ENCODE measurements at regions not wholly inside any gene's neighbourhood (a gene's known extent, or its start where the extent isn't known, plus 50 kb on each side); places are given as distances from the start of the nearest gene placed in this dataset.
A peak's percentile ranks its signal among the peaks of the same experiment; 100 is the strongest.

DNA sequence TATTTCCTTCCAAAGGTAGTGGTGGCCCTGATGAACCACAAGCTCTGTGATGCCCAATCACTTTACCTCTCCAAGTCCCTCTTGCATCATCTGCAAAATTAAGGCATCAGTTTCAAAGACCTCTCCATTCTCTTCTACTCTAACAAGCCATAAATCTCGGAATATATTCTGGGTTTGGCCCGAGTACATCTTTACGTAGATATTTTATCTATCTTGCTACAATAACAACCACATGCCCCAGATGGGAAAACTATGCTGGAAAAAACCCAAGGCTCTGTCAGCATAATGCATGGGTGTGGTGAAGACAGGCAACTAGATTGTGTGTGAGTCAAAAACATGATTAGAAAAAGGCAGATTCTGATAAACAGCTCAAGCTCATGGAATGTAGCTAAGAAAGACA lies 228.2 kb upstream of the BLID start:
- no peak overlapping the region for H3K9ac ChIP-seq (ENCODE audit: control insufficient read depth, extremely low read depth, insufficient read depth, low read length)
- no peaks in the 10 kb centered on the region for H3K9me1 ChIP-seq (ENCODE audit: control insufficient read depth, extremely low read depth, insufficient read depth, low read length)
- no peaks in the 10 kb centered on the region for H3K27me3 ChIP-seq (ENCODE audit: control insufficient read depth, extremely low read depth, insufficient read depth, low read length)
- no peak overlapping the region for H3K4me3 ChIP-seq (ENCODE audit: control insufficient read depth in 2 of 3, extremely low read depth in 1 of 3, insufficient read depth in 2 of 3, low read depth in 1 of 3, low read length in 3 of 3)
- DNase-seq (ENCODE audit: low read depth, low spot score) (peak; percentile 4), FAIRE-seq (peak; percentile 73)
- no peaks in the 10 kb centered on the region for H3K9me3 ChIP-seq (ENCODE audit: control insufficient read depth, low read depth, low read length)
- H3K79me2 ChIP-seq (ENCODE audit: control insufficient read depth, insufficient read depth, low read length), result no peaks in the 10 kb centered on the region
- TF ChIP-seq EZH2 (IDR thresholded peaks at IDR 0.05; ENCODE audit: low read length), result no peak
- TF ChIP-seq, protein P1, sequence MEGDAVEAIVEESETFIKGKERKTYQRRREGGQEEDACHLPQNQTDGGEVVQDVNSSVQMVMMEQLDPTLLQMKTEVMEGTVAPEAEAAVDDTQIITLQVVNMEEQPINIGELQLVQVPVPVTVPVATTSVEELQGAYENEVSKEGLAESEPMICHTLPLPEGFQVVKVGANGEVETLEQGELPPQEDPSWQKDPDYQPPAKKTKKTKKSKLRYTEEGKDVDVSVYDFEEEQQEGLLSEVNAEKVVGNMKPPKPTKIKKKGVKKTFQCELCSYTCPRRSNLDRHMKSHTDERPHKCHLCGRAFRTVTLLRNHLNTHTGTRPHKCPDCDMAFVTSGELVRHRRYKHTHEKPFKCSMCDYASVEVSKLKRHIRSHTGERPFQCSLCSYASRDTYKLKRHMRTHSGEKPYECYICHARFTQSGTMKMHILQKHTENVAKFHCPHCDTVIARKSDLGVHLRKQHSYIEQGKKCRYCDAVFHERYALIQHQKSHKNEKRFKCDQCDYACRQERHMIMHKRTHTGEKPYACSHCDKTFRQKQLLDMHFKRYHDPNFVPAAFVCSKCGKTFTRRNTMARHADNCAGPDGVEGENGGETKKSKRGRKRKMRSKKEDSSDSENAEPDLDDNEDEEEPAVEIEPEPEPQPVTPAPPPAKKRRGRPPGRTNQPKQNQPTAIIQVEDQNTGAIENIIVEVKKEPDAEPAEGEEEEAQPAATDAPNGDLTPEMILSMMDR (optimal IDR thresholded peaks at IDR 0.05 in 1 of 3, IDR thresholded peaks at IDR 0.05 in 1 of 3, conservative IDR thresholded peaks at IDR 0.05 in 1 of 3; ENCODE audit: extremely low read depth in 1 of 3, insufficient read depth in 2 of 3, low read length in 3 of 3), result no peak
- no peak overlapping the region for H2AFZ ChIP-seq (ENCODE audit: control insufficient read depth, low read length)
- no peak overlapping the region for H3K27ac ChIP-seq (ENCODE audit: control insufficient read depth, insufficient read depth, low read length)
- dilution Hi-C loops (cut with MboI; ENCODE audit: extremely low pct_ligation_motif_present, low sequenced_read_pairs), result no loop called here
- peak overlapping the region; percentile 1 for H3K4me2 ChIP-seq (ENCODE audit: control insufficient read depth, extremely low read depth, insufficient read depth, low read depth, low read length)
- H3K36me3 ChIP-seq (ENCODE audit: control insufficient read depth in 2 of 2, extremely low read depth in 1 of 2, insufficient read depth in 2 of 2, low read length in 2 of 2), result no peaks in the 10 kb centered on the region
- H3K4me1 ChIP-seq (ENCODE audit: control insufficient read depth, extremely low read depth, insufficient read depth, low read length), result peaks cover 11% of the 10 kb centered on the region
- H4K20me1 ChIP-seq (ENCODE audit: control insufficient read depth, extremely low read depth, insufficient read depth, low read length), result no peaks in the 10 kb centered on the region

DNA sequence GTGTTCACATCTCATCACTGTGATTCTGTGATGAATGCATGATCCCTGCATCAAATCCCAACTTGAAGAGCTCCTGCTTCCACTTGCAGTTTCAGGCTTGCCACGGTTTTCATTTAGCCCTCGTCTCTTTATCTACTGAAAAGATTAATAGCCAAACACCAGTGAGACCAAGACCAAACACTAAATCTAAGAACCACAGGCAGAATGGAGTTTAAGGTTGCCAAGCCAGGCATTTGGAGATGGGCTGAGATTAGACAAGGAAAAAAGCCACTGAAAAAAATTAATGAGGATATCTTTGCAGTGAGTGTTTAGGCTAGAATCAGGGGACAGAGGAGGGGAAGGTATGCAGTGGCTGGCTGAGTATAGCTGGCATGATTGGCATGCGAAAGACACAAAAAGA lies 227.2 kb upstream of the BLID start:
- H3K36me3 ChIP-seq (ENCODE audit: control insufficient read depth in 2 of 2, extremely low read depth in 1 of 2, insufficient read depth in 2 of 2, low read length in 2 of 2), result no peaks in the 10 kb centered on the region
- H3K4me1 ChIP-seq (ENCODE audit: control insufficient read depth, extremely low read depth, insufficient read depth, low read length), result peaks cover 11% of the 10 kb centered on the region
- no peak overlapping the region for H3K4me2 ChIP-seq (ENCODE audit: control insufficient read depth, extremely low read depth, insufficient read depth, low read depth, low read length)
- no peaks in the 10 kb centered on the region for H3K79me2 ChIP-seq (ENCODE audit: control insufficient read depth, insufficient read depth, low read length)
- H4K20me1 ChIP-seq (ENCODE audit: control insufficient read depth, extremely low read depth, insufficient read depth, low read length), result no peaks in the 10 kb centered on the region
- H3K9me1 ChIP-seq (ENCODE audit: control insufficient read depth, extremely low read depth, insufficient read depth, low read length), result no peaks in the 10 kb centered on the region
- dilution Hi-C loops (cut with MboI; ENCODE audit: extremely low pct_ligation_motif_present, low sequenced_read_pairs), result no loop called here
- H3K9ac ChIP-seq (ENCODE audit: control insufficient read depth, extremely low read depth, insufficient read depth, low read length), result no peak overlapping the region
- FAIRE-seq, result no peak
- no peak overlapping the region for H3K4me3 ChIP-seq (ENCODE audit: control insufficient read depth in 2 of 3, extremely low read depth in 1 of 3, insufficient read depth in 2 of 3, low read depth in 1 of 3, low read length in 3 of 3)
- H3K9me3 ChIP-seq (ENCODE audit: control insufficient read depth, low read depth, low read length), result no peaks in the 10 kb centered on the region
- H3K27me3 ChIP-seq (ENCODE audit: control insufficient read depth, extremely low read depth, insufficient read depth, low read length), result no peaks in the 10 kb centered on the region
- no peak overlapping the region for H2AFZ ChIP-seq (ENCODE audit: control insufficient read depth, low read length)
- no peak for TF ChIP-seq EZH2 (IDR thresholded peaks at IDR 0.05; ENCODE audit: low read length)
- TF ChIP-seq, protein P1 (optimal IDR thresholded peaks at IDR 0.05 in 1 of 3, IDR thresholded peaks at IDR 0.05 in 1 of 3, conservative IDR thresholded peaks at IDR 0.05 in 1 of 3; ENCODE audit: extremely low read depth in 1 of 3, insufficient read depth in 2 of 3, low read length in 3 of 3), result no peak
- H3K27ac ChIP-seq (ENCODE audit: control insufficient read depth, insufficient read depth, low read length), result no peak overlapping the region
- DNase-seq (ENCODE audit: low read depth, low spot score), result no peak
